CD4-positive, CD25-positive, alpha-beta regulatory T cell (primary cell): ENCODE measurements at regions not wholly inside any gene's neighbourhood (a gene's known extent, or its start where the extent isn't known, plus 50 kb on each side); places are given as distances from the start of the nearest gene placed in this dataset.

ENCODE experiments used
- ATAC-seq, 2 donors: fragments of 150-1000 bp; cut with Tn5 transposase; one replicate each; pipeline ENCODE4 v1.10.0; 2021; ENCODE audit warnings: low read depth in 2 of 2, moderate number of reproducible peaks in 2 of 2, moderate library complexity in 1 of 2
- DNase-seq, 3 donors: peaks; one replicate each; pipeline versions ENCODE4 v3.0.0 to v3.0.0-alpha.2; 2012 to 2022; ENCODE audit warnings: mixed read lengths in 1 of 3
- H3K27ac ChIP-seq: one replicate; pipeline ENCODE4 v1.7.0; 2013; ENCODE audit warnings: mild to moderate bottlenecking, low read length; ENCODE audit not compliant: insufficient read depth, poor library complexity, severe bottlenecking
- H3K27me3 ChIP-seq: one replicate; pipeline ENCODE4 v1.7.0; 2013; ENCODE audit warnings: low read length; ENCODE audit not compliant: control insufficient read depth, insufficient read depth
- H3K36me3 ChIP-seq: one replicate; pipeline ENCODE4 v1.7.0; 2013; ENCODE audit warnings: mild to moderate bottlenecking, low read length, moderate library complexity; ENCODE audit not compliant: control insufficient read depth, insufficient read depth
- H3K4me1 ChIP-seq: 2 replicates; pipeline ENCODE4 v1.7.0; 2013; ENCODE audit warnings: mild to moderate bottlenecking, low read length; ENCODE audit not compliant: insufficient read depth, control insufficient read depth, poor library complexity, severe bottlenecking
- H3K4me3 ChIP-seq: one replicate; pipeline ENCODE4 v1.7.0; 2013; ENCODE audit warnings: low read depth, mild to moderate bottlenecking, low read length, moderate library complexity
- H3K9me3 ChIP-seq, 2 experiments: 1 replicate in 1 of 2; 2 replicates in 1 of 2; pipeline ENCODE4 v1.7.0; 2013; ENCODE audit warnings: low read length in 2 of 2, mild to moderate bottlenecking in 1 of 2, moderate library complexity in 1 of 2; ENCODE audit not compliant: control insufficient read depth in 2 of 2
- H3K27ac Mint-ChIP-seq, 3 donors: one replicate each; pipeline ENCODE4 v1.8.0; 2020 to 2022; ENCODE audit warnings: mild to moderate bottlenecking in 3 of 3, mixed read lengths in 3 of 3, moderate library complexity in 2 of 3
- H3K27me3 Mint-ChIP-seq: one replicate; pipeline ENCODE4 v1.8.0; 2022; ENCODE audit warnings: mild to moderate bottlenecking, mixed read lengths
- H3K36me3 Mint-ChIP-seq: one replicate; pipeline ENCODE4 v1.8.0; 2020; ENCODE audit warnings: mixed read lengths
- H3K4me1 Mint-ChIP-seq, 4 donors: one replicate each; pipeline ENCODE4 v1.8.0; 2020 to 2022; ENCODE audit warnings: mixed read lengths in 4 of 4, mild to moderate bottlenecking in 1 of 4
- H3K4me3 Mint-ChIP-seq, 4 donors: one replicate each; pipeline ENCODE4 v1.8.0; 2020 to 2022; ENCODE audit warnings: mild to moderate bottlenecking in 4 of 4, mixed read lengths in 4 of 4, moderate library complexity in 3 of 4
- H3K9me3 Mint-ChIP-seq, 7 donors: one replicate each; pipeline ENCODE4 v1.8.0; 2020 to 2022; ENCODE audit warnings: mixed read lengths in 7 of 7, mild to moderate bottlenecking in 3 of 7, moderate library complexity in 2 of 7

GRCh38 chr12:114286145-114286544, 119.8 kb downstream of the TBX5 start:
- Histone ChIP-seq H3K4me1 (no peaks in the 10 kb centered on the region), H3K4me3 (no peak overlapping the region), H3K27me3 (no peaks in the 10 kb centered on the region), H3K27ac (no peak overlapping the region), H3K36me3 (no peaks in the 10 kb centered on the region), H3K9me3 (no peaks in the 10 kb centered on the region)
- ATAC-seq = no peak
- Mint-ChIP-seq H3K9me3 (peaks cover 0 to 4% (median 0%) of the 10 kb centered on the region in 7 donors), H3K27me3 (no peaks in the 10 kb centered on the region), H3K4me1 (no peaks in the 10 kb centered on the region), H3K27ac (no peak overlapping the region), H3K36me3 (no peaks in the 10 kb centered on the region), H3K4me3 (no peak overlapping the region)
- no peak for DNase-seq

- ATAC-seq = no peak
- H3K4me3 Mint-ChIP-seq = no peak overlapping the region
- no peaks in the 10 kb centered on the region for H3K36me3 ChIP-seq
- no peaks in the 10 kb centered on the region for H3K27me3 ChIP-seq
- no peak overlapping the region for H3K27ac ChIP-seq
- no peaks in the 10 kb centered on the region for H3K36me3 Mint-ChIP-seq
- peaks cover 0 to 4% (median 0%) of the 10 kb centered on the region in 7 donors for H3K9me3 Mint-ChIP-seq
- H3K4me3 ChIP-seq = no peak overlapping the region
- no peaks in the 10 kb centered on the region for H3K27me3 Mint-ChIP-seq
- DNase-seq = no peak
- no peaks in the 10 kb centered on the region for H3K9me3 ChIP-seq
- H3K4me1 ChIP-seq = no peaks in the 10 kb centered on the region
- H3K4me1 Mint-ChIP-seq = no peaks in the 10 kb centered on the region
- H3K27ac Mint-ChIP-seq = no peak overlapping the region
Observed at GRCh38 chr12:114285554-114285953, 120.4 kb downstream of the TBX5 start.

GRCh38 chr12:114284041-114284440, 121.9 kb downstream of the TBX5 start:
- Histone ChIP-seq H3K4me1 (no peaks in the 10 kb centered on the region), H3K27ac (no peak overlapping the region), H3K36me3 (no peaks in the 10 kb centered on the region), H3K9me3 (no peaks in the 10 kb centered on the region), H3K4me3 (no peak overlapping the region), H3K27me3 (no peaks in the 10 kb centered on the region)
- H3K4me3 Mint-ChIP-seq = no peak overlapping the region
- peaks cover 0 to 1% (median 0%) of the 10 kb centered on the region in 7 donors for H3K9me3 Mint-ChIP-seq
- no peak for ATAC-seq
- DNase-seq = no peak
- no peaks in the 10 kb centered on the region for H3K27me3 Mint-ChIP-seq
- H3K36me3 Mint-ChIP-seq = no peaks in the 10 kb centered on the region
- H3K4me1 Mint-ChIP-seq = no peaks in the 10 kb centered on the region
- H3K27ac Mint-ChIP-seq = no peak overlapping the region

GRCh38 chr12:114275932-114276785, 129.8 kb downstream of the TBX5 start:
- H3K27me3 Mint-ChIP-seq = no peaks in the 10 kb centered on the region
- H3K4me3 ChIP-seq = no peak overlapping the region
- peaks cover 0 to 3% (median 0%) of the 10 kb centered on the region in 7 donors for H3K9me3 Mint-ChIP-seq
- no peaks in the 10 kb centered on the region for H3K4me1 Mint-ChIP-seq
- no peaks in the 10 kb centered on the region for H3K36me3 ChIP-seq
- no peaks in the 10 kb centered on the region for H3K36me3 Mint-ChIP-seq
- DNase-seq (no peak), ATAC-seq (no peak)
- H3K9me3 ChIP-seq = no peaks in the 10 kb centered on the region
- H3K4me1 ChIP-seq = no peaks in the 10 kb centered on the region
- H3K27ac ChIP-seq = no peak overlapping the region
- no peak overlapping the region for H3K4me3 Mint-ChIP-seq
- H3K27me3 ChIP-seq = no peaks in the 10 kb centered on the region
- no peak overlapping the region for H3K27ac Mint-ChIP-seq

- Mint-ChIP-seq H3K9me3 (peaks cover 0 to 3% (median 0%) of the 10 kb centered on the region in 7 donors), H3K4me1 (no peaks in the 10 kb centered on the region), H3K36me3 (no peaks in the 10 kb centered on the region), H3K4me3 (no peak overlapping the region), H3K27me3 (no peaks in the 10 kb centered on the region), H3K27ac (no peak overlapping the region)
- no peak overlapping the region for H3K4me3 ChIP-seq
- no peaks in the 10 kb centered on the region for H3K27me3 ChIP-seq
- DNase-seq = no peak
- no peaks in the 10 kb centered on the region for H3K36me3 ChIP-seq
- H3K9me3 ChIP-seq = no peaks in the 10 kb centered on the region
- ATAC-seq = no peak
- no peak overlapping the region for H3K27ac ChIP-seq
- H3K4me1 ChIP-seq = no peaks in the 10 kb centered on the region
Observed at GRCh38 chr12:114275086-114275485, 130.9 kb downstream of the TBX5 start.

- DNase-seq (no peak), ATAC-seq (no peak)
- no peaks in the 10 kb centered on the region for H3K4me1 ChIP-seq
- no peaks in the 10 kb centered on the region for H3K4me1 Mint-ChIP-seq
- no peaks in the 10 kb centered on the region for H3K36me3 Mint-ChIP-seq
- H3K9me3 ChIP-seq = no peaks in the 10 kb centered on the region
- no peak overlapping the region for H3K27ac ChIP-seq
- peaks cover 0 to 3% (median 0%) of the 10 kb centered on the region in 7 donors for H3K9me3 Mint-ChIP-seq
- no peaks in the 10 kb centered on the region for H3K27me3 Mint-ChIP-seq
- no peak overlapping the region for H3K27ac Mint-ChIP-seq
- H3K27me3 ChIP-seq = no peaks in the 10 kb centered on the region
- no peak overlapping the region for H3K4me3 ChIP-seq
- H3K4me3 Mint-ChIP-seq = no peak overlapping the region
- H3K36me3 ChIP-seq = no peaks in the 10 kb centered on the region
Observed at GRCh38 chr12:114274131-114274530, 131.8 kb downstream of the TBX5 start.

DNA sequence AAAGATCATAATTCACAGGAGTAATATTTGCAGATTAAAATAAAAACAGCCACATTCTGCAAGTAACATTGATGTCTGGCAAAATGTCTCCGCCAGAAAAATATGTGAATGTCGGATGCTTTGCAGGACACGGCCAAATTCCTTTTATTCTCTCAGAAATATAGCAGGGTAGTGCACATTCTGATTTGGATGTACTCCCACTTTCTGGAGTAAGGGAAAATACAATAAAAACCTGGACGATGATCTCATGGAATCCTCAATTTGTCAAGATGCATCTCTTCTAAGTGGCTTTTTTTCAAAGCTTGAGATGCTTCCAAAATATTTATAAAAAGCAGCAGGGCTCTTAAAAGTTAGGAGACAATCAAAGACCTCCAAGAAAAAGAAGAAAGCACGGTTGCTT, 133.3 kb downstream of the TBX5 start:
- Mint-ChIP-seq H3K27ac (no peak overlapping the region), H3K27me3 (no peaks in the 10 kb centered on the region), H3K4me1 (no peaks in the 10 kb centered on the region), H3K36me3 (no peaks in the 10 kb centered on the region), H3K9me3 (peaks cover 0 to 2% (median 0%) of the 10 kb centered on the region in 7 donors), H3K4me3 (no peak overlapping the region)
- DNase-seq (no peak), ATAC-seq (no peak)
- no peaks in the 10 kb centered on the region for H3K36me3 ChIP-seq
- no peak overlapping the region for H3K27ac ChIP-seq
- H3K4me1 ChIP-seq = no peaks in the 10 kb centered on the region
- H3K27me3 ChIP-seq = no peaks in the 10 kb centered on the region
- H3K4me3 ChIP-seq = no peak overlapping the region
- H3K9me3 ChIP-seq = no peaks in the 10 kb centered on the region

GRCh38 chr12:114272071-114272470, 133.9 kb downstream of the TBX5 start:
- Histone ChIP-seq H3K4me3 (no peak overlapping the region), H3K4me1 (no peaks in the 10 kb centered on the region), H3K27ac (no peak overlapping the region), H3K9me3 (no peaks in the 10 kb centered on the region), H3K27me3 (no peaks in the 10 kb centered on the region), H3K36me3 (no peaks in the 10 kb centered on the region)
- ATAC-seq = no peak
- Mint-ChIP-seq H3K27me3 (no peaks in the 10 kb centered on the region), H3K9me3 (no peaks in the 10 kb centered on the region), H3K4me1 (no peaks in the 10 kb centered on the region), H3K36me3 (no peaks in the 10 kb centered on the region), H3K4me3 (no peak overlapping the region), H3K27ac (no peak overlapping the region)
- DNase-seq = no peak
